ENCODE measurements at regions not wholly inside any gene's neighbourhood (a gene's known extent, or its start where the extent isn't known, plus 50 kb on each side); places are given as distances from the start of the nearest gene placed in this dataset.
"Not testable (repeated sequence)": the region's sequence is repeated elsewhere in the genome, so short reads cannot be mapped to it uniquely, and the experiment has no call there.

DNA sequence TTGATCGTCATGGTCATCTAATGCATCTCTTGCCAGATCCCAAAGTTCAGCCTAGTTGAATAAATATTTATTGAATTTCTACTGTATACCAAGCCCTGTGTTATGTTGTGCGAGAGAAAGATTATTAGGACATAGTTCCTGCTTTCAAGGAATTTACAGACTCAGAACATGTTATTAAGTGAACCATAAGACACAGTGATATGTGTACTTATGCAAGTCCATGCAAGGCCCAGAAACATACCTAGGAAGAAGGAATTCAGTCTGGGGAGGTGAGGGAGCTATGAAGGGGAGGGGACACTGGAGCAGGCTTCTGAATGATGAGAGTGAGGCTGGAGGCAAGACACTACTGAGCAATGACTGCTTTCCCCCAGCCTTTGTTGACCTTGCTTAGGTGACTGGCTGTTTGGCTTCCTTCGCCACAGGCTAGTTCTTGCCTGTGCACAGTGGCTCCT lies 81.4 kb downstream of the ACAA2 start:
- DNase-seq, result no peak

DNA sequence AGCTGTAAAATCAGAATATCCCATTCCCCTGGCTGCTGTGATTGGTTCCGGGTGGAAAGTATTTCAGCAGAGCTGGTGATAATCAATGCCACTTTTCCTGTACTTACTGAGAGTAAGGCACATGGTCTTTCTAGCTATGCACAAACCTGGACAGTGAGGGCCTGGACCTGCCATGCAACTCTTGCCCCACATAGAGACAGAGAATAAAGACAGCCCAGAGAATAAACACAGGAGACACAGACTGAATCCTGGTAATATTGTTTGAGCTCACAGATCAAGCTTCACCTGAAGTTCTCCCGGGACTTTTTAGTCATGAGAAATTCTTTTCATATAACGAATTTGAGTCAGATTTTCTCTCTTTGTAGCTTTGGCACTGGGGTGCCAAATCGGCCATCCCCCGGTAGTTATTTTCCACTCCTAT lies 81.9 kb downstream of the ACAA2 start:
- no peak for DNase-seq

- no peak for DNase-seq
Observed at GRCh38 chr18:49730951-49731391, 82.4 kb downstream of the ACAA2 start.

DNA sequence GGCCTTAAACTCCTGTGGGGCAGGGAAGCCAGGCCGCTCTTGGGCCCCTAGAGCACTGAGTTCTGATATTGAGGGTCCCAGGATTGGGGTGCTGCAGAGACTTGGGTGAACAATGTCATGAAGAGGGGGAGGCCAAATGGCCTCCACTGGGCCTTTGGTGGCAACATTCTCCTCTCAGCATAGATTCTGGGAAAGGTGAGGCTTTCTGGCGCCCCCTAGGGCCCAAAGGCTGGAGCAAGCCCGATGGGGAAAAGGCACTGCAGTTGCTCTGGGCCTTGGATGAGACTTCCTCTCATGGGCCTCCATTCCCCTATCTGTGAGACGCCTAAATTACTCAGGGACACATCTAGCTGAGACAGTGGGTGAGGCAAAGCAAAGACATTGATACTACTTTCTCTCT lies 84.8 kb downstream of the ACAA2 start:
- peak; percentile 91 for DNase-seq

GRCh38 chr18:49727816-49728215 lies 85.5 kb downstream of the ACAA2 start:
- no peak for DNase-seq

DNA sequence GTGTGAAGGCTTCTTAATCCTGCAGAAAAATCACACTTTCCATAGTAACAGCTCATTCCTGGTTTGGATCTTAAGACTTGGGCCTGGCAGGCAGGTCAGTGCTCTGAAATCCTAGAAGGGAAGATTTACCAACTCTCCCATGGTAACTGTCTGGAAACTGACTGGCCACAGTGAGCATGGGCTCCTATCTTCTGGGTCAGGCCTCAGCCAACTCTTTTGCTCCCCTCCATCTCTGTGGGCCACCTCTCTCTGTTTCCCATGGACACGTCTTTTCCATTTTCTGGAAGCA lies 86.7 kb downstream of the ACAA2 start:
- no peak for DNase-seq

DNA sequence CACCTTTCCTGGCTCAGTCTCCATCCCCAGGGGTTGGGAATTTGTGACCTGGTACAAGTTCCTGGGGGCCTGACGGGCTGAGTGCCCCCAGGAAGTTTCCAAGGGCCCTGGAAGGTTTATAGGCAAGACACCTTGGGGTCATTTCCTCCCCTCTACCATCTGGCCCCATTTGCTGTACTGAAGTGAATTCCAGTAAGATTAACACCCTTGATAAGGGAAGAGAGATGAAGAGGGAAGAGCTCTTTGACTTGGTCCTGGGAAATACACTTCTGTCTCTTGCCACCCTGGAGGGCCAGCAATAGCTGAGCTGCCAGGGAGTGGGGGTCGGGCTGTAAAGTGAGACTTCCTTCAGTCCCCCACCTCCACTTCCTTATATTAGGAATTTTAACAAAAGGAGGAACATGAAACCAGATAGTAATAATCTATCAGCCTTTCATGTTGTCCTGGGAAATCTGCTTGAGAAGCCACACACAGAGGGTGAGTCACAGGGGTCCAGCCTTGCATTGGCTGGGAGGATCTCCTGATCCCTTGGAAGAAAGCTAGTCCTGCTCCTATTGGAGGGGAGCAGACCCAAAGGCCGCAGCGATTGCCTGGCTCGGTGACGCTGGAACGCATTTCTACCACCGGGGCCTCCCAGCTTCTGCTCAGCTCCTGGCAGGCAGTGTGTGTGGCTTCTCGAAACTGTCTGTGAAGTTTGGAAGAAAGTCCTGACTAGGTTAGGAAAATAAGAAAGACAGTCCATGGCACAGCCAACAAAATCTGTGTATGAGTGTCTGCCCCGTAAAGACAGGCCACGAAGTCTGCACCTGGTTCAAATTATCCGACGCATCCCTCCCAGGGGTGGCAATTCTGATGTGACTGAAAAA lies 87.3 kb downstream of the ACAA2 start:
- no peak for DNase-seq

- DNase-seq, result no peak
Observed at GRCh38 chr18:49723648-49724180, 89.6 kb downstream of the ACAA2 start.

DNA sequence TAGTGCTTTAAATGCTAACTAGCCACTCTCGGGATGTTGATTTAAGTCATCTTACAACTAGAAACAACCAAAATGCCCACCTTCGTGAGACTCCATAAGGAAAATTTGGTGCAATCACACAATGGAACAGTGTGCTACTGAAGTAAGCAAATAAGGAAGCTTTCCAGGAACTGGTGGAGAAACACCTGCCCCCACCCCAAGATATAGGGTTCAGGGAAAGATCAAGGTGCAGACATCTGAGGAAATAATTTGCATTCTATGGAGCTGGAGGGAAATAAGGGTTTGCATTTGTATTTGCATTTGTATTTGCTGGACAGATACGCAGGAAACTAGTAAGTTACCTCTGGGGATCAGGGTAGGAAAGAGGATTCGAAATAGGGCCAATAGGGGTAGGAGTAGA lies 90.9 kb downstream of the ACAA2 start:
- DNase-seq, result no peak

GRCh38 chr18:49721981-49722380 lies 91.4 kb downstream of the ACAA2 start:
- DNase-seq, result no peak

- not testable (repeated sequence) for DNase-seq
Observed at GRCh38 chr18:49720944-49721343, 92.4 kb downstream of the ACAA2 start.

DNA sequence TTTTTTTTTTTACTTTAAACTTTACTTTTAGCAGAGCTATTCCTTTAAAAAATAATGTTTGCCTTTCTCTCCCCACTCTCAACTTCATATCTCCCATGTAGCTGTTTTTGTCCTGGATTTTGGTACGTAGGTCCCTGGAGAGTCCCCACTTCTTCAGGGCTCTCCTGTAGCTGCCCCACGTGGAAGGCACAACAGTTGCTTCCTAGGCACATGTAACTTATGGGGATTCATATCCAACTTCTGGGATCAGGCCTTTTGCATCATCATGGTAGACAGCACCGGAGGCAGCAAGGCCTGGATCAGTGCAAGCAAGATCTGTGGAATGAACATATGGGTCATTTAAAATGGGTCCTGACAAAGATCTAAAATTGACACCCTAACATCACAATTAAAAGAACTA lies 95.7 kb downstream of the ACAA2 start:
- no peak for DNase-seq

GRCh38 chr18:49716035-49716434 lies 97.3 kb downstream of the ACAA2 start:
- peak; percentile 33 for DNase-seq

GRCh38 chr18:49709347-49709690 lies 104.0 kb downstream of the ACAA2 start:
- DNase-seq, result no peak

DNA sequence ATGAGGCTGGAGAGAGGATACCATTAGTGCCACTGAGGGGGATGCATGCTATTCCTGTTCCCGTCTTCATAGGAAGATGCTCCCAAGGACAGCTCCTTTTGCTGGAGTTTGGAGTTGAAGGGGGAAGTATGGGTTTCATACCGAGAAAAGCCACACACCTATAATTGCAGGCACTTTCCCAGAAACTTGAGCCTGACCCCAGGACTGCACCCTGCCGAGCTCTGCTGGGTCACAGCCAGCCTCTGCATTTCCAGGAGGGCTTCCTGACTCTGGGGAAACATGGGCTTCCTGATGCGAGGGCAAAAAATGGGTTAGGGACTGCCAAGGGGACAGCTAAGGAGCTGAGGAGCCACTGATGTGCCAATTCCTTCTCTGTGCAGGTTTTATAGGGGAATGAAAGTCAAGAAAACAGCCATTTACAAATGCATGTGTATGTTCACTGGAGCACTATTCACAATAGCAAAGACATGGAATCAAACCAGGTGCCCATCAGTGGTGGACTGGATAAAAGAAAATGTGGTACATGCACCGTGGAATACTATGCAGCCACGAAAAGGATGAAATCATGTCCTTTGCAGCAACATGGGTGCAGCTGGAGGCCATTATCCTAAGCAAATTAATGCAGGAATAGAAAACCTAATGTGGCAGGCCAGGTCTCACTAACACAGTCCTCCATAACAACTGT lies 104.5 kb downstream of the ACAA2 start:
- DNase-seq, result no peak

GRCh38 chr18:49707599-49707998 lies 105.7 kb downstream of the ACAA2 start:
- DNase-seq, result no peak

DNA sequence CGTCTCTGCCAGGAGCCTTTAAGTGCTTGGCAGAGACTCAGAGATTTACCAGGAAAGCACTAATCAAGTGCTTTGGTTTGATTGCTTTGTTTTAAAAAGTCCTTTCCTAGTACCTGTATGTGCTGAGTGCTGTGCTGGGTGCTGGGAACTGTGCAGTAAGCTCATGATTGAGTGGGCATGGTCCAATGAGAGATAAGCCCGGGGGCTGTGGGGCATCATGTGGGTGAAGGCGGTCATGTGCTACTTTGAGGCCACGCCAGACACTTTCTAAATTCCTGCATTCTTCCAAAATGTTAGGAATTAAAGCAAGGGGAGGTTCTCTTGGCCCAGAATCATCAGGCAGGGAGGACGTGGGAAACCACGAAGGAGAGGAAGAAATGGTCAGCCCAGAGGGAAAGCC lies 109.0 kb downstream of the ACAA2 start:
- DNase-seq, result no peak

- no peak for DNase-seq
Observed at GRCh38 chr18:49701190-49701589, 112.1 kb downstream of the ACAA2 start.

DNA sequence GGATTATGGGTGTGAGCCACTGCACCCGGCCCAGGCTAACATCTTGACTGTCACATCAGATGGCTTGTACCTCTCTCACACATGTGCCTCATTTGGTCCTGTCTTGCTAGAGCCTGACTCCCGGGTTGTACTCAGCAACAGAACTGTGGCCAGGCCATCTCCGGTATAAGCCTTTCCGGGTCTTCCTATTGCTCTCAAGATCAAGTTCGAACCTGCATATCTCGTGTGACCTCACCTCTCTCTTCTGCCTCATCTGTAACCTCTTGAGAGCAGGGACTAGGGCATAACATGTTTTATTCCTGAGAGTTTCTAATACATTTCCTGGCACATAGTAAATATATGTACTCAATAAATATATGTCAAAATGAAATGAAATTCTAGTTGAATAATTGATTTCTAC lies 114.0 kb downstream of the ACAA2 start:
- no peak for DNase-seq

DNA sequence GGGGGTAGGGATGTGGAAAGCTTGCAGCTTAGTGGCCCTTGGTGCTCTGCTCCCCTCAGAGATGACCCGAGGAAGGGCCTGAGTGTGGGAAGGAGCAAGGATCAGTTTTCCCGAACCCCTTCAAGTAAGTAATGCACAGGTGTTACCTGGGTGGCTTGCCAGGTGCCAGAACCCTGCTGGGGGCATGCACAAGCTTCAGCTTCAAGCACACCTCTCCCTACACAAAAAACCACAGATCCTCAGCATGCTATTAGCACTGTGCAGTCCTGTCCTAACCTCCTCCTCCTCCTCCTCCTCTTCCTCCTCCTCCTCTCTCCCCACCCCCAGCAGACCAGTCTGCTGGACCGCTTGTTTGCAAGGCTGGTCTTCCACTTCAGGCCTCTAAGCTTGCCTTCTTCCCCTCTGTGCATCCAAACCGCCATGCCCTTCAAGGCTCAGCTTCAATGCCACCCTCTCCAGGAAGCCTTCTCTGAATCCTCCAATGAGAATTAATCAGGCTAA lies 114.8 kb downstream of the ACAA2 start:
- no peak for DNase-seq

- peak; percentile 35 for DNase-seq
Observed at GRCh38 chr18:49697757-49698524, 115.4 kb downstream of the ACAA2 start.

DNA sequence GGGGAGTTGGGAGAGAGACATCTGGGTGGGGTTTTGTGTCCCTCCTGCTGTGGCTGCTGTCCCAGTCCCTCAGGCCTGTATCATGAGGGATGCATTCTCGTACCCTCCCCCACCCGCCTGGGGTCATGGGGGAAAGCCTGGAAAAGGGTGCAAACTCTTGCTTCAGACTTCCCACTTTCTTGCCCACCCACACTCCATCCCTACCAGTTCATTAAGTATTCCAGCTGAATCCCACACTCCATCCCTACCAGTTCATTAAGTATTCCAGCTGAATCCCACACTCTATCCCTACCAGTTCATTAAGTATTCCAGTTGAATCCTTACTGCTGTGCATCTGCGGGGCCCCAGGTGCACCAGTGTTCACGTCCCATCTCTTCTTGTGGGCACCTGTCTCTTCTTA lies 116.3 kb downstream of the ACAA2 start:
- no peak for DNase-seq

- no peak for DNase-seq
Observed at GRCh38 chr18:49694402-49694801, 118.9 kb downstream of the ACAA2 start.

- DNase-seq, result no peak
Observed at GRCh38 chr18:49693717-49694005, 119.7 kb downstream of the ACAA2 start.
